IMR-90 (cell line): ENCODE measurements at regions not wholly inside any gene's neighbourhood (a gene's known extent, or its start where the extent isn't known, plus 50 kb on each side); places are given as distances from the start of the nearest gene placed in this dataset.

Source experiments
- ATAC-seq: fragments of 200-7000 bp; cut with Tn5 transposase; 2 replicates; pipeline ENCODE4 v1.9.1; 2020; ENCODE audit warnings: low read depth, mild to moderate bottlenecking, moderate library complexity
- BruUV-seq: library from RNA; stranded (reverse); fragments of 400-500 nt; replicated peaks from 2 replicates; lab custom pipeline; 2021; lab: Mats Ljungman, UMichigan
- CTCF ChIA-PET: fragments of 300-600 bp; formaldehyde crosslinking; extraction: SDS; loops from one replicate; lab custom pipeline; 2021; ENCODE audit warnings: antibody characterized with exemption; lab: Yijun Ruan, JAX
- POLR2A ChIA-PET: fragments of 300-600 bp; sonication (Branson Sonifier 250); formaldehyde crosslinking; loops from one replicate; lab custom pipeline; 2022; ENCODE audit warnings: antibody characterized with exemption; ENCODE audit not compliant: unreplicated experiment; lab: Charles Lee
- DNase-seq: peaks from one replicate; pipeline ENCODE4 v3.0.0; 2013
- H2AFZ ChIP-seq: replicated peaks from 2 replicates; pipeline ENCODE3; 2013; ENCODE audit warnings: low read length, mild to moderate bottlenecking; ENCODE audit not compliant: poor library complexity
- H2AK5ac ChIP-seq: 2 replicates; pipeline ENCODE4 v1.6.1; 2013; ENCODE audit warnings: low read depth, low read length, inconsistent platforms
- H2AK9ac ChIP-seq: replicated peaks from 2 replicates; pipeline ENCODE3; 2013; ENCODE audit warnings: mild to moderate bottlenecking, low read depth, low read length, moderate library complexity; ENCODE audit not compliant: poor library complexity
- H2BK120ac ChIP-seq: 2 replicates; pipeline ENCODE4 v1.6.1; 2013; ENCODE audit warnings: low read depth, low read length, inconsistent platforms
- H2BK15ac ChIP-seq: 3 replicates; pipeline ENCODE4 v1.6.1; 2013; ENCODE audit warnings: low read depth, low read length, inconsistent platforms
- H2BK20ac ChIP-seq: 2 replicates; pipeline ENCODE4 v1.6.1; 2013; ENCODE audit warnings: low read depth, mild to moderate bottlenecking, inconsistent platforms, low read length, moderate library complexity
- H2BK5ac ChIP-seq: 2 replicates; pipeline ENCODE4 v1.6.1; 2013; ENCODE audit warnings: mild to moderate bottlenecking, low read depth, low read length, inconsistent platforms; ENCODE audit not compliant: poor library complexity, severe bottlenecking
- H3K14ac ChIP-seq: replicated peaks from 2 replicates; pipeline ENCODE4 v1.6.1; 2013; ENCODE audit warnings: low read depth, low read length, inconsistent platforms
- H3K18ac ChIP-seq: 2 replicates; pipeline ENCODE4 v1.6.1; 2013; ENCODE audit warnings: low read depth, low read length, control low read depth
- H3K23ac ChIP-seq: 2 replicates; pipeline ENCODE4 v1.6.1; 2013; ENCODE audit warnings: low read depth, low read length, inconsistent platforms
- H3K27ac ChIP-seq: 2 replicates; pipeline ENCODE4 v1.5.1; 2013; ENCODE audit warnings: mild to moderate bottlenecking, control low read depth, low read length; ENCODE audit not compliant: insufficient read depth
- H3K27me3 ChIP-seq: 2 replicates; pipeline ENCODE4 v1.6.1; 2013; ENCODE audit warnings: low read length; ENCODE audit not compliant: control insufficient read depth, insufficient read depth
- H3K36me3 ChIP-seq: 2 replicates; pipeline ENCODE4 v1.6.1; 2013; ENCODE audit warnings: low read length, mixed read lengths; ENCODE audit not compliant: control insufficient read depth, insufficient read depth
- H3K4ac ChIP-seq: 2 replicates; pipeline ENCODE4 v1.6.1; 2013; ENCODE audit warnings: low read depth, low read length, inconsistent platforms
- H3K4me1 ChIP-seq: 2 replicates; pipeline ENCODE4 v1.6.1; 2013; ENCODE audit warnings: low read length, mixed read lengths; ENCODE audit not compliant: control insufficient read depth, insufficient read depth
- H3K4me2 ChIP-seq: 2 replicates; pipeline ENCODE4 v1.6.1; 2013; ENCODE audit warnings: low read depth, mild to moderate bottlenecking, control low read depth, low read length, moderate library complexity
- H3K4me3 ChIP-seq: 2 replicates; pipeline ENCODE4 v1.5.1; 2013; ENCODE audit warnings: low read depth, mild to moderate bottlenecking, control low read depth, low read length, moderate library complexity; ENCODE audit not compliant: insufficient read depth
- H3K56ac ChIP-seq: 2 replicates; pipeline ENCODE4 v1.6.1; 2013; ENCODE audit warnings: low read length, inconsistent platforms; ENCODE audit not compliant: insufficient read depth; ENCODE audit errors: extremely low read depth
- H3K79me1 ChIP-seq, 2 experiments: 2 replicates each; pipeline ENCODE4 v1.6.1; 2013; ENCODE audit warnings: low read length in 2 of 2, inconsistent platforms in 1 of 2, low read depth in 1 of 2
- H3K9ac ChIP-seq: 2 replicates; pipeline ENCODE4 v1.6.1; 2013; ENCODE audit warnings: low read depth, low read length, control low read depth
- H3K9me1 ChIP-seq: 2 replicates; pipeline ENCODE4 v1.6.1; 2013; ENCODE audit warnings: low read length, inconsistent platforms; ENCODE audit not compliant: insufficient read depth
- H3K9me3 ChIP-seq: 2 replicates; pipeline ENCODE4 v1.6.1; 2013; ENCODE audit warnings: low read length; ENCODE audit not compliant: control insufficient read depth, insufficient read depth
- H4K20me1 ChIP-seq: 2 replicates; pipeline ENCODE4 v1.6.1; 2013; ENCODE audit warnings: low read length, inconsistent platforms; ENCODE audit not compliant: insufficient read depth
- H4K5ac ChIP-seq: 2 replicates; pipeline ENCODE4 v1.6.1; 2013; ENCODE audit warnings: mild to moderate bottlenecking, low read depth, low read length, control low read depth
- H4K8ac ChIP-seq, 2 experiments: 2 replicates each; pipeline ENCODE4 v1.6.1; 2013; ENCODE audit warnings: low read depth in 2 of 2, low read length in 2 of 2, control low read depth in 1 of 2, inconsistent platforms in 1 of 2
- H4K91ac ChIP-seq: 2 replicates; pipeline ENCODE4 v1.6.1; 2013; ENCODE audit warnings: low read depth, low read length, inconsistent platforms; ENCODE audit not compliant: insufficient read depth
- BHLHE40 ChIP-seq: fragments of 150-350 bp; IDR thresholded peaks from 2 replicates; pipeline ENCODE4 v1.6.1; 2016; ENCODE audit warnings: mild to moderate bottlenecking, low read depth, low read length
- CHD1 ChIP-seq: IDR thresholded peaks from 2 replicates; pipeline ENCODE4 v1.6.1; 2012; ENCODE audit warnings: low read depth, low read length, improper control_type of control experiment
- MAZ ChIP-seq: IDR thresholded peaks from 2 replicates; pipeline ENCODE4 v1.6.1; 2012; ENCODE audit warnings: low read depth, mild to moderate bottlenecking, low read length, improper control_type of control experiment, moderate library complexity, borderline replicate concordance
- MXI1 ChIP-seq: IDR thresholded peaks from 2 replicates; pipeline ENCODE4 v1.6.1; 2012; ENCODE audit warnings: low read depth, mild to moderate bottlenecking, low read length, moderate library complexity, borderline replicate concordance
- NFE2L2 ChIP-seq: fragments of 150-350 bp; IDR thresholded peaks from 2 replicates; pipeline ENCODE4 v1.6.1; 2016; ENCODE audit warnings: low read depth, mild to moderate bottlenecking, low read length
- POLR2A ChIP-seq: IDR thresholded peaks from 2 replicates; pipeline ENCODE4 v1.6.1; 2012; ENCODE audit warnings: mild to moderate bottlenecking, low read depth, low read length
- RFX5 ChIP-seq: IDR thresholded peaks from 2 replicates; pipeline ENCODE4 v1.8.0; 2012; ENCODE audit warnings: low read depth, mild to moderate bottlenecking, low read length, moderate library complexity
- WGBS, 2 experiments: methylation state at CpG; one replicate each; pipeline versions ENCODE4 v1.1.5 to v1.1.7; 2013; ENCODE audit warnings: missing lambda C conversion rate in 2 of 2; ENCODE audit not compliant: insufficient read length in 1 of 2; ENCODE audit errors: extremely low coverage in 2 of 2; 5-methylcytosine and 5-hydroxymethylcytosine counted together
- dilution Hi-C: fragments of 300-500 bp; cut with HindIII; formaldehyde crosslinking; loops from one replicate; pipeline ENCODE4 v1.14.3; 2018; ENCODE audit warnings: low sequenced_read_pairs; ENCODE audit not compliant: unreplicated experiment
- in situ Hi-C: fragments of 300-500 bp; cut with MboI; formaldehyde crosslinking; loops from 3 replicates; pipeline ENCODE4 v1.14.3; 2019; ENCODE audit warnings: low sequenced_read_pairs, inconsistent platforms, mixed read lengths
- intact Hi-C: fragments of 100-400 bp; cut with micrococcal nuclease; formaldehyde crosslinking; loops from 2 replicates; pipeline ENCODE4 v1.10.0; 2022

GRCh38 chr4:82104578-82104977 lies 269.2 kb downstream of the HNRNPD start:
- Histone ChIP-seq H2AK5ac (no peak overlapping the region), H3K27me3 (no peaks in the 10 kb centered on the region), H3K9me1 (no peaks in the 10 kb centered on the region), H4K8ac (no peak overlapping the region), H2AK9ac (no peak overlapping the region), H3K23ac (no peak overlapping the region), H2BK15ac (no peak overlapping the region), H3K4me2 (no peak overlapping the region), H2BK120ac (no peak overlapping the region), H3K4me1 (no peaks in the 10 kb centered on the region), H3K9me3 (no peaks in the 10 kb centered on the region), H4K20me1 (no peaks in the 10 kb centered on the region), H3K9ac (no peak overlapping the region), H3K14ac (no peak overlapping the region), H3K18ac (no peak overlapping the region), H3K4me3 (no peak overlapping the region), H4K5ac (no peak overlapping the region), H3K27ac (no peak overlapping the region), H2BK5ac (no peak overlapping the region), H4K91ac (no peak overlapping the region), H3K36me3 (no peaks in the 10 kb centered on the region), H2BK20ac (no peak overlapping the region), H3K79me1 (no peaks in the 10 kb centered on the region), H3K4ac (no peak overlapping the region), H3K56ac (no peak overlapping the region), H2AFZ (no peak overlapping the region)
- DNase-seq: no peak
- ChIA-PET POLR2A (no interaction called here), CTCF (no interaction called here)
- no CpG with 5 or more reads among the region's 1 CpG for WGBS, 2 experiments
- TF ChIP-seq MXI1 (no peak), RFX5 (no peak), POLR2A (no peak), MAZ (no peak), NFE2L2 (no peak), BHLHE40 (no peak), CHD1 (no peak)
- intact Hi-C loops (no loop called here), dilution Hi-C loops (no loop called here), in situ Hi-C loops (no loop called here)
- ATAC-seq: no peak
- BruUV-seq: no TSS peak
